NCI-H128 (cell line): ENCODE measurements at regions not wholly inside any gene's neighbourhood (a gene's known extent, or its start where the extent isn't known, plus 50 kb on each side); places are given as distances from the start of the nearest gene placed in this dataset.
"Not testable (repeated sequence)": the region's sequence is repeated elsewhere in the genome, so short reads cannot be mapped to it uniquely, and the experiment has no call there.

ENCODE experiments used
- DNase-seq: peaks from one replicate; lab custom pipeline; 2025; ENCODE audit not compliant: unreplicated experiment; lab: John Stamatoyannopoulos, UW

DNA sequence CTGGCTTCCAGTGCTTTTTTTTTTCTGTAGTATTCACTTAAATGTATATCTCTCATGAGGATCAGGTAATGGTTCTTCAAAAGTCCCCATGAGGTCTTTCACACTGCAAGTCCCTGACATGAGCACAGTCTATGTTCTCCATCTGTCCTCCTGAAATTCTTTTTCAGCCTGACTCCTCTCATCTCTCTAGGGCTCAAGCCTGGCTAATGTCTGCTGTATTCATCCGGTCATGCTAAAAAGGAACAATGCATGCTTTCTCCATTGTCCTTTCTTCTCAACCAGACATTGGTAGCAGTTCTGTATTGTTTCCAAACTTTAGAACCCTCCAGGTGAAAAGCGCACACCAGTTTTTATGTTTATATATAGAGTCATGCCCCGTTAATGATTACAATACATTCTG, 368.3 kb upstream of the OLFM3 start:
- DNase-seq = no peak

DNA sequence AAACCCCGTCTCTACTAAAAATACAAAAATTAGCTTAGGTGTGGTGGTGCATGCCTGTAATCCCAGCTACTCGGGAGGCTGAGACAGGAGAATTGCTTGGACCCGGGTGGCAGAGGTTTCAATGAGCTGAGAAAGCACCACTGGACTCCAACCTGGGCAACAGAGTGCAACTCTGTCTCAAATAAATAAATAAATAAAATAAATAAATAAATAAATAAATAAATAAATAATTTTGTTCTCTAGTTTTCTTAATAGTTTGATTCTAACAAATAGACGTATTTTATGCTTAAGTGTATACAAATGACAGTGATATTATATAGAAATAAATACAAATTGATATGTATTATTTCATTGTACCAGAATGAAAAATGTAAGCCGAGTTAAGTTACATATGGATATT, 339.9 kb upstream of the OLFM3 start:
- DNase-seq = no peak

DNA sequence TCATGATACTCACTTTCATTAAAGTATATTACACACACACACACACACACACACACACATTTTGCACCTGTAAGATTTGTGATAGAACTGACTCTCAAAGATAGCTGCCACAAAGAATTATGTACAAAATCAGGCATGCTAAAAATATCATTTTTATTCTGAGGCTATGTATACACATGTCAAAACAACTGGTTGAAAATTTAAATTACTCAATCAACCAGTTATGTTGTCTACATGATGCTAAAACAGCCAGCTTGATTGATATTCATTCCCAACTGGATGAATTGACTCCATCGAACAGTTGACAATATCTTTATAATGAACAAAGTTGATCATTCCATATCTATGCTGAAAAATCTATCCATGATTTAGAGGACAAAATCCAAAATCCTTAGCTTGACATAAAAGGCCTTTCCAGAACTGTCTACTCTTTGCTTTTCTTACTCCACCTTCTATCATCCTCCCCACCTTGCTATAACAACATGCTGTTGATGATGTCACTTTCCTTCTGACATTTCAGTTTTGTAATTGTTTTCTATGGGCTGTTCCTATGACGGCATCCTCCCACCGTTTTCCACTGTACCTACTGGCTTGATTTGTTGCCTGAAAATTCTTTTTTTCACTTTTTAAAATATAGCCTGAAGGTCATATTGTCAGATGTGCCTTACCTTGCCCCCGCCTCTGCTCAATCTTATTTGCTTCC, 321.5 kb upstream of the OLFM3 start:
- DNase-seq = no peak

DNA sequence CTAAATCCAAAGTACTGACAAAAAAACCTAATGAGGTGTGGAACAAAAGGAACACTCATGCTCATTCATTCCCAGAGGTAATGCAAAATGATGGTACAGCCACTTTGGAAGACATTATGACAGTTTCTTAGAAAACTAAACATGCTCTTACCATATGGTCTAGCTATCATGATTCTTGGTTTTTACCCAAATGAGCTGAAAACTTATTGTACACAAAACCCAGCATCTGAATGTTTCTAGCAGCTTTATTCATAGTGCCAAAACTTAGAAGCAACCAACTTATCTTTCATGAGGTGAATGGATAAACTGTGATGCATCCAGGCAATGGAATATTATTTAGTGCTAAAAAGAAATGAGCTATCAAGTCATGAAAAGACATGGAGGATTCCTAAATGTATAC, 318.4 kb upstream of the OLFM3 start:
- DNase-seq = no peak

DNA sequence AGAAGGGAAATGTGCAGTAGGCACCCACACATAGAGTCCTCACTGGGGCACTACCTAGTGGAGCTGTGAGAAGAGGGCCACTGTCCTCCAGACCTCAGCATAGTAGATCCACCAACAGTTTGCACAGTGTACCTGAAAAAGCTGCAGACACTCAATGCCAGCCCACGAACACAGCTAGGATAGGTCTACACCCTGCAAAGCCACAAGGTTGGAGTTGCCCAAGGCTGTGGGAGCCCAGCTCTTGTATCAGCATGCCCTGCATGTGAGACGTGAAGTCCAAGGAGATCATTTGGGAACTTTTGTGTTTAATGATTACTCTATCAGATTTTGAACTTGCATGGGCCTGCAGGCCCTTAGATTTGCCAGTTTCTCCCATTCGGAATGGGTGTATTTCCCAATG, 299.4 kb upstream of the OLFM3 start:
- DNase-seq = no peak

DNA sequence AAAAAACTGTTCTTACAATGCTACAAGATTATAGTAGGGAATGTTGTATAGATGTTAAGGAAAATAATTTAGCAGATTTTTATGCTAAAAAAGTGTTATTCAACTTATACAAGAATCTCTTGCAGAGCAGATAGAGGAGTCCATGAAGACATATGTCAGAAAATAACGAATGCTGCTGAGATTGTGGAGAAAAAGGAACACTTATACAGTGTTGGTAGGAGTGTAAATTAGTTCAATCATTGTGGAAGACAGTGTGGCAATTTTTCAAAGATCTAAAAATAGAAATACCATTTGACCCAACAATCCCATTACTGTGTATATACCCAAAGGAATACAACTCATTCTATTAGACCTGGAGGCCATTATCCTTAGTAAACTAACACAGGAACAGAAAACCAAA, 286.2 kb upstream of the OLFM3 start:
- no peak for DNase-seq

DNA sequence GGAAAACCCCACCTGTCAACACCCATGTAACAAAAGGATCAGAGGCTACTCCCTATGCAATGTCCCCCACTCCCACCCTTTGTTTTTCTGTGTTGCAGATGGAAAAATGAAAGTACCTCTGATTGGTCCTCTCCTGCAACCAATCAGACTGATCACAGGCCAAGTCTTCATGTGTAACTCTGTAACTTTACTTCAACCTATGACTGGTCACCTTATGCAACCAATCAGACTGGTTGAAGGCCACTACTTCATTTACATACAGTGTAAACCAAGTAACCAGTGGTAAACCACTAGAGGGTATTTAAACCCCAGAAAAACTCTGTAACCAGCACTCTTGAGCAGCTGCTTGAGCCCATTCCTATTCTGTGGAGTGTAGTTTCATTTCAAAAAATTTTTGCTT, 266.3 kb upstream of the OLFM3 start:
- DNase-seq = no peak

DNA sequence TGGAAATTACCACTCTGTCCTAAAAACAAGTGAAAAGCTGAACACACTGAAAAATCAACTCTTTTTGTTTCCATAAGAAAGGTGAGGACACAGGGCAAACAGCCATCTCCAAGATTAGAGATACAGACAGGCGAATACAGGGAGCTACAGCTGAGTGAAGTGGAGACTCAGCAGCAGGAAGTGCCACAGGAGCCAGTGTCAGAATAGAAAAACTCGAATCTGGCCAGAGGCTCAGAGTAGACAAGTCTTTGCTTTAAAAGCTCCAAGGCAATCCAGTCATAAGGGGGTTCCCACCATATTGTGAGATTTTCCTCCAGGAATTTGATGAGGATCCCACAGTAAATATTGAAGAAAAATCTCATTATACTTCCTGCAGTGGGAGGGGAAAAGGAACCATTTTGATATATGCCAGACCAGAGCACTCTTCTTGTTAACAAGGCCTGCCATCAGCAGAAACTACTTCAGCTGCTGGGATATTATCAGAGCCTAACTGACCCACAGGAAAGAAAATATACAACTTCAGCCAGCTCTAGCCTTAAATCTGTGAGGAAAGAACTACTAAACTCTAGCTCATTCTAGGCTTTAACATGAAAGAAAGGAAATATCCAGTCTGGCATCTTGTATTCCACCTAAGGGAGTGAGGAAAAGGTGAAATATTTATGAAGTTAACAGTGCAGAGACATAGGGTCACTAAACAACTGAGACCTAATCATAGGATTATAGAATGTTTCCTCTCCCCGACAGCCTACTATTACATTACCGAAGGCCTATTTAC, 256.2 kb upstream of the OLFM3 start:
- no peak for DNase-seq

DNA sequence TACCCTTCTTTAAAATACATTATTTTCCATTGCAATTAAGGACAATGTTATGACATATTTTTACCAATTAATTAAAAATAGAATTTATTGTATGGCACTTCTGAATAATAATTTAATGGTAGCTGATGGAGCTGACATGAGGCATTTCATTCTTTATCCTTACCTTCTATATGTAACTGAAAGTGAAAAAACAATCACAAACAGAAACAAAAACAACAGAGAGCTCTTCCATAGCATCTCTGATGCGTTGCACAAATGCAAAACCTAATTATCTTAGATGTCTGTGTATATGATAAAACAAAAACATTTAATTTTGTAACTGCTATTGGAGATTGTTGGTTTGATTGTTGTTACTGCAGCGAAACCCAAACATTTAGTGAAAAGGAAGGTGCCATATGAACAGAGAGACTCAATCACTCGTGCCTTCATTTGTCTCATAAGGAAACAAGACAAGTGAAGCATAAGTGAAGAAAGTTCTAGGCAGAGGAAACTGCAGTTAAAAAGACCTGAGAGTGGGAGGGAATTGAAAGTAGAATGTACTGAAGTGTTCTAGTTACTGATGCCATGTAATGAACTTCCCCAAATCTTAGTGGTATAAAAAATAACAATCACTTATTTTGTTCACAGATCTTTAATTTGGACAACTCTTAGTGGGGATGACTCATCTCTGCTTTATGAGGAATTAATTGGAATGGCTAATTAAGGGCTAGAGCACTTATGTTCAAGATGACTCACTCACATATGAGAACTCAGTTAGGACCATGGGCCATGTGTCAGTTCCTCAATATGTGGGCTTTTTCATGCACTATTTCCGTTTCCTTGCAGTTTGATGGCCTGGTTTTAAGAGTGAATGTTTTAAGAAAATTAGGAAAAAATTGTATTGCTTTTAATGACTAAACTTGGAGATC, 245.0 kb upstream of the OLFM3 start:
- no peak for DNase-seq

DNA sequence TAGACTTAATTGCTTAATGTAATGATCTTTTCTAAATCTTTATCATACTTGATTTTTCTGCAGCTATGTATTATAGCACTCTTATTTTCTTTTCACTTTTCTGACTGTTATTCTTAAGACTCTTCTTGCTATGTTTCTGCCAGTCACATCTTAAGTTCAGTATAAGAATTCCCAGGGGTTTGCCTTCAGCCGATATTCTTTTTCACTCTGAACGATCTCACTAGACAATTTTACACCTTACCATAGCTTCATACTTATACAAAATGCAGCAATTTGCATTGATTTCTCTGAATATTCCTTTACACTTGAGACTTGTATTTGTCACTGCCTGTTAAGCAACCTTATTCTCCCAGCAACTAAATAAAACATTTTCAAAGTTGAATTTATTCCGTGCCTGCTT, 242.5 kb upstream of the OLFM3 start:
- DNase-seq = no peak

DNA sequence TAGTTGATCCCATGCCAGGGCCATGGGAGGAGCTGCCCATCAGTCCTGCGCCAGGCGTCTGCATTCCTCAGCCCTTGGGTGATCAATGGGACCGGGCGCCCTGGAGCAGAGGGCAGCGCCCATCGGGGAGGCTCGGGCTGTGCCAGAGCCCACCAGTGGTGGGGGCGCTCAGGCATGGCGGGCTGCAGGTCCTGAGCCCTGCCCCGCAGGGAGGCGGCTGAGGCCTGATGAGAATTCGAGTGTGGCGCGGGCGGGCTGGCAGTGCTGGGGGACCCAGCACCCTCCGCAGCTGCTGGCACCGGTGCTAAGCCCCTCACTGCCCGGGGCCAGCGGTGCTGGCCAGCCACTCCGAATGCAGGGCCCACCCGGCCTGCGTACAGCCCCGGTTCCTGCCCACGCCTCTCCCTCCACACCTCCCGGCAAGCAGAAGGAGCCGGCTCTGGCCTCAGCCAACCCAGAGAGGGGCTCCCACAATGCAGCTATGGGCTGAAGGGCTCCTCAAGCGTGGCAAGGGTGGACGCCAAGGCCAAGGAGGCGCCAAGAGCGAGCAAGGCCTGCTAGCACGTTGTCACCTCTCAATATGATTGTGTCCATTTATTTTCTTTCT, 238.1 kb upstream of the OLFM3 start:
- DNase-seq = no peak

DNA sequence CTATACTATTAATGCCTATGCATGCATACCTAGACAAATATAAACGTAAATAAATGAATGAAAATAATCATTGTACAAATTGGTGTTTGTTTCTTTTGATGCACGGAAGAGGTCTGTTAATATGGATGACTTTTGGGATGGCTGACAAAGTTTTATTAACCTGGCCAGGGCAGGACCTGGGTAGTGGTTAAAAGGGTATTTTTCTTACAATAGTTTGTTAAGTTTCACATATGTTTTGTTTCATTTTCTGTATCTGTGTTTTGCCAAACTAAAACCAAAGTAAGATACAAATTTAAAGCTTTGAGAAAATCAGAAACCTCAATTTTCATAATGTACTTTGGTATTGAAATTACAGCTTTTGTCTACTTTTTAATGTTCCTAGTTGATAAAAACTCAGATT, 222.7 kb upstream of the OLFM3 start:
- DNase-seq = no peak

DNA sequence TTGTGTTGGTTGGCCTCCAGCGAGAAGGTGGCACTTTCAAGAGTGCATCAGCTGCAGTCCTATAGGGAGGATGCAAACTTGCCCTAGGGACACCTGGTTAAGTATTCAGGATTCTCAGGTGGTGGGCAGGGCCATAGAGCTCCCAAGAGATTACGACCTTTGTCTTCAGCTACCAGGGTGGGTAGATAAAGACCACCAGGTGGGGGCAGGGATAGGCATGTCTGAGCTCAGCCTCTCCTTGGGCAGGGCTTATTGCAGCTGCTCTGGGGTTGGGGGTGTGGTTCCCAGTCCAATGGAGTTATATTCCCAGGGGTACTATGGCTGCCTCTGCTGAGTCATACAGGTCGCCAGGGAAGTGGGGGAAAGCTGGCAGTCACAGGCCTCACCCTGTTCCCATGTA, 214.2 kb upstream of the OLFM3 start:
- not testable (repeated sequence) for DNase-seq

DNA sequence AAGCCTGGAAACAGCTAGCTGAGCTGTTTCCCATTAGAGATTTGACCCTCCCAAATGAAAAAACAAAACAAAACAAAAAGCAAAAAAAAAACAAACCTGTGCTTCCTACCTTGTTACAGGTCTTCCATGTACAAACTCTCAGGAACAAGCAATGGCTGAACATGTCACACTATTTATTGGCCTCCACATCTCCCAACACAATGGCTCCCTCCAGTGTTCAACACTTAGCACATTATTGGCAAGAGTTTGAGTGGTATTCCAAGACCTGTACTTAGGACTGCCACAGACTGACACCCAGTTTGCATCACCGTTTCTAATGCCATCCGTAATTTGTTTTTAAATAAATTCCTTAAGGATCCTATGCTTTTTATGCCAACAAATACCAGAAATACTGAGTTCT, 195.0 kb upstream of the OLFM3 start:
- peak; percentile 9 for DNase-seq

DNA sequence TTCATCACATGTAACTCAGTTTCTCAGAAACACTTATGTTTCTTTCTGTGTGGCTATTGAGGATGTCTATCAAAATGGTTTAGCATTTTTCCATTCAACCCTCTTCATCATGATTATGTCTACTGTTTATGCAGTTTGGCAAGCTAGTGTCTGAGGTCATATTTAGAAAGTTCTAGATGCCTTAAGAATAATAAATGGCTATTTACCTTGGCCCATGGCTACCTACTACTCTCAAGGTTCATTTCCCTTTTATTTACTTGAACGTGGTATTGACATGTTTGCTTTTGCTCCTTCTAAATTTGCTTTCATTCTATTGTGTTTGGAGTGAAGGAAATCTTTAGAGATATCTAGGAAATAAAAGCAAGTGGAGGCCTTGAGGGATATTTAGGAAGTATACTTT, 193.7 kb upstream of the OLFM3 start:
- no peak for DNase-seq

DNA sequence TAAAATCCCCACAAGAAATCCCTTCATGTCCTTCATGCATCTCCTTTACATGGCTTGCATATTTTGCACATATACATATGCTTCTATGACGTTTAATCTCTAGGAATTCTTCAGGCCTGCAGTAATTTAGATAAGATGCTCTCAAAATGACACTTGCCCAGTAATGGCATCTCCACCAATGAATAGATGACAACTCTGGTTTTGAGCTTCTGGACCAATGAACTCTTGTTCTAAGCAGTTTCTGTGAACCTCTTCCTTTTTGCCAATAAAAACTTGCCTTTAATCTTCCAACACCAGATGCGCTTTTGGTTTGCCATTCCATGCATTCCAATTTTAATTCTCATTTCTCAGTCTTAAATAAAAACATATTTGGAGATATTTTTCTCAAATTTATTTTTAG, 189.8 kb upstream of the OLFM3 start:
- DNase-seq = no peak

DNA sequence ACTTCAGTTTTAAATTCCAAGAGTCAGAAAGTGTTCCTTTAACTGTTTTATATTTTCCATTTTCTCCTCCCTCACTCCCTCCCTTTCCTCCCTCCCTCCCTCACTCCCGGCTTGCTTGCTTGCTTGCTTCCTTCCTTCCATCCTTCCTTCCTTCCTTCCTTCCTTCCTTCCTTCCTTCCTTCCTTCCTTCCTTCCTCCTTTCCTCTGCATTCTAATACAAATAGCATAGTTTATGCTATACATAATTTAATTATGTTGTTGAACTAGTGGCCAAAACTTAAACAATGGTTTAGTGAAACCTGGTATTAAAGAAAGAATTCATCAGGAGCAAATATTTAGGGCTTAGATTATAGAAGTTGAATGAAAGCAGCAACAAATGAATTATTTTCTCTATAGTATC, 188.5 kb upstream of the OLFM3 start:
- DNase-seq = no peak

DNA sequence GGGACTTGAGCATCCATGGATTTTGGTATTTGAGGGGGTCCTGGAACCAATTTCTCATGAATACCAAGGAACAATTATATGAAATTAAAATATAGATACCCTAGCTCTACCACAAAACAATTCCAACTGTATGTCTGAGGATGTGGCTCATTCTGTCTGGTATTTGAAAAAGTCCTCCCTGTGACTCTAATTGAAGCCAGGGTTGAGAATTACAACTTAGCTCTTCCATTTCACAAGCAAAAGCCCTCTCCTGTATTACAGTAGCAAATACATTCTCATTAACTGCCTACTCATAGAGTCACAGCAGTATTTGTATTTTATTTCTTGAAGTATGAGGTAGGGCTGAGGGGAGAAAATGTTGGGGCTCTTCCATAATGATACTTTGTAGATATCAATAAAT, 187.8 kb upstream of the OLFM3 start:
- DNase-seq = no peak

DNA sequence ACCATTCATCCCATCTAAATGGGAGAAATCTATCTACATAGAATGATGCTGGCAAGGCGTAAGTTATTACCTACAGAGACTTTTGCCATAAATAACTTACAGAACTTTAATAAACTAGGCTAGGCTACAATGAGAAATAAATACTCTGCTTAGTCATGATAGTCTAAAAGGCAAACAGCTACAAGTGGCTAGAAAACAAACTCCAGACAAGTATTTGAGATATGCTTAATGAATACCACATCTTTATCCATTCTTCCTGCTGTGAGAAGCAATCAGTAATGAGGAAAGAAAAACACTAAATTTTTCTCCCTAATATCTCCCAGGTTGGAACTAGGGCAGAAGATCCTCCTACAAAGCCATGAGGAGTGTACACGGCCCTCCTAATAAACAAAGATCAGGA, 187.0 kb upstream of the OLFM3 start:
- no peak for DNase-seq

DNA sequence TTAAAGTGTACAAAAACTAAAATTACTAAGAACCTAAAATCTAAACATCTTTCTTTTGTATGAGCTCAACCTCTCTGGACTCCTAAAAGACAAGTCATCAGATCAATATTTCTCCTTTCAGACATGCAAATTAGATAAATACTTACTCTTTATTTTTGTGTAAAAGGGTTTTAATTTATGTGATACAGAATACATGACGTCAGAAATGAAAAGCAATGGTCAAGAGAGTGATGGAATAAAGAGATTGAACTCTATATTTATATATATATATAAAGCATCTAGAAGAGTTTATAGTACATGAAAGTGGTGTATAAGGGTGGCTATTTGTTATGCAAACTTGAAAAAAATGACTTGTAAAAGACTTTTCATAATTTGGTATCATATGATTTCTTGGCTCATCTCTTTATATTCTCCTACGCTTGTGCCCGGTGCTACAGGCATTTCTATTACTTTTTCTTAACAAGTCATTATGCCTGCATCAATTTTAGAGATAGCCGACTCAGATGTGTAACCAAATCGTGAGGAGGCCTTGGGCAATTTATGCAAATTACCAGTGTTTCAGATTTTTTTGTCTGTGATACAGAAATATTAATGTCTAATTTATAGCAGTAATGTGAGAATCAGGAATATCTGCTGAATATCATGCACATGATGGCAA, 186.0 kb upstream of the OLFM3 start:
- DNase-seq = no peak

DNA sequence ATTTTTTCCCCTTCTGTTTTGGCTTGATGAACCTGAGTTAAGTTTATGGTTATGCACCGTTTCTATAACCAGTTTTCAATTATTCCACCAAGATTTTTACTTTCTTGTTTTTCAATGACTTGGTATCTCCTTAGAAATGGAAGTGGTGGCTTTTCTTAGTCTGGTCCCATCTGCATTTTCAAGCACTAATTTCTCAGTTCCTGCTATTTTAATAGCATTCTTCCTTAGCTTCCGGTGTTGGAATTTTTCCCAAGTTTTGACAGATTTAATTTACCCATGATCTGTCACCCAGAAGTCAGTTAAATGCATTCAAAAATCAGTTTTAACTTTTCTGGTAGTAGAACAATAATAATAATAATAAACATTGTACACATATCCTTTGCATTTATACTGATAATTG, 184.6 kb upstream of the OLFM3 start:
- DNase-seq = no peak
